ENCODE measurements at regions not wholly inside any gene's neighbourhood (a gene's known extent, or its start where the extent isn't known, plus 50 kb on each side); places are given as distances from the start of the nearest gene placed in this dataset.

GRCh38 chr13:22925881-22926747 is 254.7 kb upstream of the SGCG start:
- TF ChIP-seq, protein P1, sequence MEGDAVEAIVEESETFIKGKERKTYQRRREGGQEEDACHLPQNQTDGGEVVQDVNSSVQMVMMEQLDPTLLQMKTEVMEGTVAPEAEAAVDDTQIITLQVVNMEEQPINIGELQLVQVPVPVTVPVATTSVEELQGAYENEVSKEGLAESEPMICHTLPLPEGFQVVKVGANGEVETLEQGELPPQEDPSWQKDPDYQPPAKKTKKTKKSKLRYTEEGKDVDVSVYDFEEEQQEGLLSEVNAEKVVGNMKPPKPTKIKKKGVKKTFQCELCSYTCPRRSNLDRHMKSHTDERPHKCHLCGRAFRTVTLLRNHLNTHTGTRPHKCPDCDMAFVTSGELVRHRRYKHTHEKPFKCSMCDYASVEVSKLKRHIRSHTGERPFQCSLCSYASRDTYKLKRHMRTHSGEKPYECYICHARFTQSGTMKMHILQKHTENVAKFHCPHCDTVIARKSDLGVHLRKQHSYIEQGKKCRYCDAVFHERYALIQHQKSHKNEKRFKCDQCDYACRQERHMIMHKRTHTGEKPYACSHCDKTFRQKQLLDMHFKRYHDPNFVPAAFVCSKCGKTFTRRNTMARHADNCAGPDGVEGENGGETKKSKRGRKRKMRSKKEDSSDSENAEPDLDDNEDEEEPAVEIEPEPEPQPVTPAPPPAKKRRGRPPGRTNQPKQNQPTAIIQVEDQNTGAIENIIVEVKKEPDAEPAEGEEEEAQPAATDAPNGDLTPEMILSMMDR (IDR thresholded peaks at IDR 0.05): no peak
- peak; percentile 31 to 72 (median 60) for TF ChIP-seq POLR2AphosphoS5 (IDR thresholded peaks at IDR 0.05)
